ENCODE measurements at regions not wholly inside any gene's neighbourhood (a gene's known extent, or its start where the extent isn't known, plus 50 kb on each side); places are given as distances from the start of the nearest gene placed in this dataset.

DNA sequence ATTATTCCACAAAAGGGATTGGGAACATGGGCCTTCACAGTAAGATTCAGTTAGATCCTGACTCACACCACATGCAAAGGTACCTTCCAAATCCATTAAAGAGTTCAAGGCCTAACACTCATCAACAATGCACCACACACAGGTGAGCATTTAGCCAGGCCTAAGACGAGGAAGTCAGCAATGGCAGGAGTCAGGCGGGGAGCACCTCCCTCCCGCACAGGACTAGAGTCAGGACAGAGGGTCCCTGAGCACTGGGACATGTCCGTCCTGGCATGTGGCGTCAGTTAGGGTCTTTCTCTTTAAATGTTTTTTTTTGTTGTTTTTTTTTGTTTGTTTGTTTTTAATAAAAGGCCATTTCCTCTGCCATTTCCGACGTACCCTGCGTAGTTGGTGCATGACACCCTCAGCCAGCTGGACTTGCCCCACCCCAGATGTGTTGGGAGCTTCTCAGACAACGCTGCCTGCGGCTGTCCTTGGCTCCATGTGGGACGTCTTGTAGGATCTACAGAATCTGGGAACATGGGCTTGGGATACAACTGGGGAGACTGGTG, 1458.6 kb downstream of the BRD1 start:
- DNase-seq = no peak

DNA sequence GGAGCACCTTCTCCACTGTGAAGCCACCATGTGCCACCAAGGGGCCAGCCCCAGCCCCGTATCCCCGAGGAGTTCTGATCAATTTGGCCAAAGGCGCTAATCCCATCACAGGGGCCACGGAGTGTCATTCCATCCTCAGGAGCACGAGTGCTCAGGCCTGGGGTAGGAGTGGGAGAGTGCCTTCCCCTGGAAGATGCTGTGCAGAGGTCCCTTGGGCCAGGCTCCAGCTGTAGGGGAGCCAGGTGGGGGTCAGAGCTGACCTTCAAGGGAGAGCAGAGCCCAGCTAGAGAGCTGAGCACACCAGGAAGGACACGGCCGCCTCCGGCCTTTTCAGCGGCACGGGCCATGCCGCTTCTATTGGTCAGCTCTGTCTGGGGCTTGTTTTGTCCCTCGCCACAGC, 1459.9 kb downstream of the BRD1 start:
- no peak for DNase-seq

- DNase-seq = no peak
Observed at GRCh38 chr22:48366591-48366990, 1461.1 kb downstream of the BRD1 start.

DNA sequence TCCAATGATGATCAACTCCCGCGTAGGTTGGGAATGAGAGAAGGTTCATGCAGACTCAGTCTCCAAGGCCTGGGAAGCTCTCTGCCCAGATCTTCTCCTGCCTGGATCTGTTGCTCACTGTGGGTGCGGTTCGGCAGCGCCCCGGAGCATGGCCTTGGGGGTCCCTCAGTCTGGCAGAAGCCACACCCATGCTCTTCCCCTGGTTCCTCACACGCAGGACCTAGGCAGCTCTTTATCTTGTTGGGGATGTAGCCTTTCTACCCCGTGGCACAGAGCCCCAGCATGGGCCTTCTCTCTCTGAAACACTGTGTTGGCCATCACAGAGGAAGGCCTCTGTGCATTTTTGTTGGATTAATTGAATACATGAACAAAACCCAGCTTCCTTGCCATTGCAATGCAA, 1461.6 kb downstream of the BRD1 start:
- DNase-seq = no peak

DNA sequence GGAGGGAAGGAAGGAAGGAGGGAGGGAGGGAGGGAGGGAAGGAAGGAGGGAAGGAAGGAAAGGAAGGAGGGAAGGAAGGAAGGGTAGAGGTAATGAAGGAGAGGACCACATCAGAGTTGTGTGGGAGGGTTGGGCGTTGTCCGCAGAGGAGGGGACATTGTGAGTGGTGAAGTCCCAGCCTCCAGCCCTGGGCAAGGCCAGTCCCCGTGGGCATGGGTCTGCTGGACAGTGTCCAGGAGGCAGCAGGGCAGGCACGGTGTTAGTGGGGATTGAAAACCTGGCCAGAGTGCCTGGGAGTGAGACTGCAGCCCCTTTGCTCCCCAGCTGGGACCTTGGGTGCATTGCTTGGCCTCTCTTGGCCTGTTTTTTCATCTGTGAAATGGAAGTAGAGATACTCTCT, 1462.3 kb downstream of the BRD1 start:
- DNase-seq = no peak

DNA sequence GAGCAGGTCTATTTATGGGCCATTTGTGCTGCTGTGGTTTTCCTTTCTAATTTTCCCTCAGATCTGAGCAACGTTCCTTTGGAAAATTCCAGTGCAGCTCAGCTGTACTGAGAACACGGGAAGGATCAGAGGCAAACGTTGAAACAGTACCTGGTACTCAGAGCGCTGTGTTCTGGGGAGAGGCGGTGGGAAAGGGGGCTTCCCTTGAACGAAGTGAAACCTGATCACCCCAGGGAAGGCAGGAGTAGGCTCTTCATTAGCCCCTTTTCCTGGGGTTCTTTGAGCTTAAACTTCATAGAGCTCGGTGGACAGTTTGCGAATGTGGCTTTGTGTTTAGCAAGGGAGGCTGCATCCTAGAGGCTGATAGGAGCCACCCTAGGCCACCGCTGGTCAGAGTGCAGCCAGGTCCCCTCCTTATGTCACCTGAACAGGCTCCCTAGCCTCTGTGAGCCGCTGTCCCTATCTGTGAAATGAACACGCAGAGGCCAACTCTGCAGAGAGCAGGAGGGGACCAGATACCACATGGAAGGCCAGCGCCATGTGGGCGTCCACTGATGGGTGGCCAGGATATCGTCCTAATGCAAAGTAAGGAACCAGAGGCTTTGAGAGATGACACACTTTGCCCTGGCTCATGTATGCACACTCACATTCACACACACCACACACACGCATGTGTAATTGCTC, 1464.8 kb downstream of the BRD1 start:
- no peak for DNase-seq

DNA sequence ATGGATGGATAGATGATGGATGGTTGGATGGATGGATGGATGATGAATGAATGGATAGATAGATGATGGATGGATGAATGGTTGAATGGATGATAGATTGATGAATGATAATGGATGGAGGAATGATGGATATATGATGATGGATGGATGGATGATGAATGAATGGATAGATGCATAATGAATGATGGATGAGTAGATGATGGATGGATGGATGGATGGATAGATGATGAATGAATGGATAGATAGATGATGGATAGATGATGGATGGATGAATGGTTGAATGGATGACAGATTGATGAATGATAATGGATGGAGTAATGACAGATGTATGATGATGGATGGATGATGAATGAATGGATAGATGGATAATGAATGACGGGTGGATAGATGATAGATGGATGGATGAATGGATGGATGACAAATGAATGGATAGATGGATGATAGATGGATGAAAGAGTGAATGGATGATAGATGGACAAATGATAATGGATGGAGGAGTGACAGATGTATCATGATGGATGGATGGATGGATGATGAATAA, 1466.5 kb downstream of the BRD1 start:
- DNase-seq = no peak

DNA sequence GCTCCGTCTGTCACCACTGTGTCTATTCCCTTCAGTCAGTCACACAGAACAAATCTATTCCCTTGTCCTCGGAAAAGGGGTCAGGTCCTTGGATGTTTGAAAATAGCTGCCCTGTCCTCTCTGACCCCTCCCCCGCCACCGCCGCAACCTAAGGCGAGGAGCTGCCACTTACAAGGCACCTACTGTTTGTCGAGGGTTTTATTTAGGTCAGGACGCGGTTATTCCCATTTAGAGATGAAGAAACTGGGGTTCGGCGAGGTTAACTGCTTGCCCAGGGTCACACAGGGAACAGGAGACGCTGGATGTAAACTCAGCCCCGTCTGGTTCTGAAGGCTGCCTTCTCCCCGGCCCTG, 1468.1 kb downstream of the BRD1 start:
- DNase-seq = no peak

- no peak for DNase-seq
Observed at GRCh38 chr22:48358886-48359612, 1468.6 kb downstream of the BRD1 start.

DNA sequence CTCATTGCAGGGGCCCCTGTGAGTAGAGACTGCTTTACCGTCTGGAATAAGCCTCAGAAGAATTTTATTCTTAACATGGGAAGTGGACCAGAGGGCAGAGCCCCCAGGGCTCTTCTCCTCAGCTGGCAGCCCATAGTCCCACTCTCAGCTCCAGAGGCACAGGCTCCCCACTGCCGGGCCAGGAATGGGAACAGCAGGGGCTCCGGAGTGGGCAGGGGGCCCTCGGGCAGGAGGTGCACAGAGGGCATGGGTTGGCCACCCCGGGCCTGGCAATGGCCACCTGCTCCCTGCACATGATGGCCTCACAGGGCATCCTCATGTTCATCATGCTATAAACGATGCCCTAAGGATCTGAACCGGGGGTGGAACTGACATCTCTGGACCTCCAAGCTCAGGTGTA, 1469.7 kb downstream of the BRD1 start:
- no peak for DNase-seq

- DNase-seq = no peak
Observed at GRCh38 chr22:48357196-48357595, 1470.5 kb downstream of the BRD1 start.

- no peak for DNase-seq
Observed at GRCh38 chr22:48356731-48357130, 1470.9 kb downstream of the BRD1 start.

DNA sequence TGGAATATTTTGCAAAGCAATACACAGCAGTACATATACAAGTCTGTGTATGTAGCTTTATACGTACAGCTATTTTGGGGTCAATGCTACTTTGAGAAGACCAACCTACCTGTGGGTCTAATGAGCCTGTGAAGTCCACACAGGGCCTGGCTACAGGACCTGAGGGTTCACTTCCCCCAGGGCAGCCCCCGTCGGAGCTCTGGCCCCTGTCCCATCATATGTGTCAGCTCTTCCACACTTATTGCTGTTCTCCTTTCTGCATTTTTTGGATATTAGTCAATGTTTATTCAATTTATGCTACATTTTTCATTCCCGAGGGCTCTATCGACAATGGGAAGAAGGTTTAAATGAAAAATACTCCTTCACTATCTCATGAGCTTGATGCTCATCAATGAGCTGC, 1473.6 kb downstream of the BRD1 start:
- no peak for DNase-seq

DNA sequence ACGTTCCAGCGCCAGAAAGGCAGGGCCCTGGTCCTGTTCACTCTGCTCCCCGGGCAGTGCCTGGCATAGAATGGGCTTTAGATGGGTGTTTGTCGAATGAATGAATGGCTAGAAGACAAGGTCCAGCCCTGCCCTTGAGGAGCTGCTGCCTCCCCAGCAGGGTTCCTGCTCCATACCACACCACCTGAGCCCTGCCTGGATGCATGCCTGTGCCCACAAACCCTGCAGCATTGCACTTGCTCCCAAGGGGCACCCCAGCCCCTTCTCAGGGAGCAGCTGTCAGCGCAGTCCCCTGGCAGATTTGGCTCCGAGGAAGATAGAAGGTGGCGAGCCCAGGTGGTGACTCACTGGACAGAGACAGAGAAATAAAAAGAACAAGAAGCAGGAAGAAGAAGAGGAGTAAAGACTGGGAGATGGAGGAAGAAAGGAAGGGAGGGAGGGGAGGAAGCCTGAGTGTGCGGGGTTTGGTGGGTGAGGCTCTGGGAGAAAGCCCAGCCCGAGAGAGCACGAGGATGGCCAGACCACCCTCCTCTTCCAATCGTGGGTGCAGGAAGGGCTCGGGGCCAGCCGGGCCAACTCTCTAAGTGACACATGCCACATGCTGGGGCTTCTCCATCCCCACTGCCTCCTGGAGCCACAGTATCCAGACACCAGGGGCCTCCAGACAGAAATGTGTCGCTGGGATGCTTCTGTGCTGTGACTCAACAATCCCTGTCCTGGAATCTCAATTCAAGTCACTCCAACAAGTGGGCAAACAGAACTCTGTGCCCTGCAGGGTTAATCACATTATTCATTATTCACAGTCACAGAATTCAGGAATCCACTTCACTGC, 1474.3 kb downstream of the BRD1 start:
- DNase-seq = no peak

- no peak for DNase-seq
Observed at GRCh38 chr22:48352086-48352911, 1475.4 kb downstream of the BRD1 start.

DNA sequence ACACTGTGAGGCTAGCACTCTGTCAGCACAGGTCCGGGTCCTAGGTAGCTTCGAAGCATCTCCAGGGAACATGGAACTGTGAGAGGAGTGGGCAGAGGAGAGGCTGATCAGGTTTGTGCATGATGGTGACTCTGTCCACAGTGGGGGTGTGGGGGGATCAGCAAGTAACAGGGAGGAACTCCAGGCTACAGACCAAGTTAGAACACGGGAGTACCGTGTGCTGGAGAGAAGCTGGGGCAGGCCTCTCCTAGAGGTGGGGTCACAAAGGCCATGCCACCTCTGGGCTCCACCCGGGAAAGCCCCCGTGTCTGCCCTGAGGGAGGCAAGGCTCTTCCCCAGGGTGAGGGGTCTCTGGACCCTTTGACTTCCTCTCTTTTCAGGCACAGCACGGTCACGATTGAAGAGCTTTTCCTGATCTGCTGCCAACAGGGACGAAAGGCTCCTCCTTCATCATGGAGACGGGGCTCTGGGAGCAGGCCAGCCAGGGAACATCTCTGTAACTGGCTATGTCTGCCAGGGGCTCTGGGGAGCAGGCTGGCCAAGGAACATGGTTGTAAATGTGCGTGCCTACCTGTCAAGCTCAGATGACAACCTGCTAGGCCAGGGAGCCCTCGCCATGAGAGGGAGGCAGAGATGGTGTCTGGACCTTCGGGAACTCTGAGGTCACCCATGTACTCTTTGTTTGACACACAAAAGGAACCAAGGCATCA, 1476.1 kb downstream of the BRD1 start:
- DNase-seq = no peak

DNA sequence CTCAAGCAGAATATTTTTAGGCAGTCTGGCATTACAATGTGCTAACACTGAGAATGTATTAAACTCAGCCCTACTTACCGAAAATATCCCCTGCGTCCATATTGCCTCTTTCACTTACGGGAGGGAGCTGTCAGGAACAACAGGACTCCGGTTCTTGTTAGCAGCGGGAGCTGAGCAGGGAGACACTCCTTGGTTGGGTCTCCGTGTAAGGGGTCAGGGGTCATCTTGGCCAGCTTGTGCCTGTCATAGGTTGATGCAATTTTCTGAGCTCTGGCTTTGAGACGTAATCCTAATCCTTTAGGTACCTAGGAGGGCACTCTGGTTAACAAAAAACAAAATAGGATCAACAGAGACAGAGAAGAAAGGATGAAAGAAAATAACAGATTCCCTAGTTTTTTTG, 1477.2 kb downstream of the BRD1 start:
- DNase-seq = no peak

GRCh38 chr22:48348855-48349254, 1478.8 kb downstream of the BRD1 start:
- no peak for DNase-seq

GRCh38 chr22:48347311-48347710, 1480.4 kb downstream of the BRD1 start:
- no peak for DNase-seq

- no peak for DNase-seq
Observed at GRCh38 chr22:48346911-48347310, 1480.8 kb downstream of the BRD1 start.

DNA sequence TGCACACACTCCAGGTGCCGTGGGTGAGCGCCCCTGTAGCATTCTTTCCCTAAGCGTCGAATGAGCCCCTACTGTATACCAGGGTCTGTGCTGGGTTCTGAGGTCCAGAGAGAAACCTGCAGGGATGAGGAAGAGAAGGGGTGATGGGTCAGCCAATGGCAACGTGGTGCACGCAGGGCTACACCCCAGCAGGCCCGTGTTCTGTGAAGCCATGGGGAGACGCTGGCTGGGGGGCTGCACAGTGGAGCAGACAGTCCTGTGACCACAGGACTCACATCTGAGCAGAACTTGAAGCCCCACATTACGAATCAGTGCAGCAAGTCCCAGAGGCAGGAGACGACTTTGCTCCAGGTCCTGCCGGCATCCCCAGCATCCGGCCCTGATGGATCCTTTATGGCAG, 1481.4 kb downstream of the BRD1 start:
- DNase-seq = no peak

GRCh38 chr22:48345631-48346030, 1482.0 kb downstream of the BRD1 start:
- DNase-seq = no peak
